ENCODE measurements at regions not wholly inside any gene's neighbourhood (a gene's known extent, or its start where the extent isn't known, plus 50 kb on each side); places are given as distances from the start of the nearest gene placed in this dataset.

DNA sequence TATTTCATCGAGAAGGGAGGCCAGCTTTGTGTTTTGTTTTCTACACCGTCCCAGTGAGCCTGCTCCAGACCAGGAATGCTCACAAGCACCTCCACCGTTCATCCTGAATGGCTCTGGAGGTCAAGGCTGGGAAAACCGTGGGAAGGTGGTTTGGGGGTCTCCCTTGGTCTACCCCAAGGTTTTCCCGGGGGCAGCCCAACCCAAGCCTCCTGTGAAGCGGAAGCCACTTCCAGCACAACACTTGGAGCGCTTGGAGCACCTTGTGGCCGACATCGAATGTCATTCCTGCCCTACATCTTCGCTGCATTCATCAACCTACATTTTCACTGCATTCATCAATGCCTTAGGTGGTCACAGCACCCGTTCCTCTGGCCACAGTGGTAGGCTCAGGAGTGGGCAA is 255.6 kb upstream of the PMEPA1 start:
- DNase-seq, result no peak

- DNase-seq, result no peak
Observed at GRCh38 chr20:57964011-57964862, 254.4 kb upstream of the PMEPA1 start.

- DNase-seq, result no peak
Observed at GRCh38 chr20:57960803-57961575, 251.2 kb upstream of the PMEPA1 start.

GRCh38 chr20:57959589-57959988 is 249.8 kb upstream of the PMEPA1 start:
- DNase-seq, result no peak

GRCh38 chr20:57959018-57959417 is 249.2 kb upstream of the PMEPA1 start:
- no peak for DNase-seq

- DNase-seq, result no peak
Observed at GRCh38 chr20:57958050-57958420, 248.2 kb upstream of the PMEPA1 start.

DNA sequence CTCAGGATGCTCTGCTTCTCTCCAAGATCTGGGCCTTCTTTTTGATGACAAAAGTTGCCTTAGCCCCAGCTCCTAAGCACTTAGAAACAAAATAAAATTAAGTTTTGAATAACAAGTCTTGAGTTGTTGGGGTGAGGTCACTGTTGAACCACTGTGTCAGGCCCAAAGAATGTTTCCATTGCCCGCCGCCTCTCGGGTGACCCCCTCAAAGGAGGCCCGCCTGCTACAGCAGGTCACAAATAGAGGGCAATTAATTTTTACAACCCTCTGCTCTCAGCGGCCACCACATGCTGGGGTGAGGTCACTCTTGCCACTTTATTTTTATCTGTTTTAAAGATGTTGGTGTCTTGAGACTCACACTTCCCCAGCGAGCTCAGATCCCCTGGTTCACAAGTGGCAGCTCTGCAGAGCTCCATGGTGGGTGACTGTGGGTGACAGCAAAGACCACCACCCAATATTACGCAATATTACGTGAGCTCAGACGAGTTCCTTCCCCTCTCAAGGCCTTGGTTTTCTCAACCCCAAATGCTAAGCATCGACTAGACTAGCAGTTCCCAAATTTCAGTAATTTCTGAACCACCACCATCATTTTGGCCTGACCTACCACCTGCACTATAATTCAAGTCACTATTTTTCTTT is 247.7 kb upstream of the PMEPA1 start:
- DNase-seq, result no peak

GRCh38 chr20:57953638-57954037 is 243.8 kb upstream of the PMEPA1 start:
- DNase-seq, result no peak

GRCh38 chr20:57952136-57952535 is 242.3 kb upstream of the PMEPA1 start:
- DNase-seq, result no peak

- DNase-seq, result no peak
Observed at GRCh38 chr20:57951549-57951948, 241.7 kb upstream of the PMEPA1 start.

GRCh38 chr20:57950764-57951485 is 241.1 kb upstream of the PMEPA1 start:
- DNase-seq, result no peak

DNA sequence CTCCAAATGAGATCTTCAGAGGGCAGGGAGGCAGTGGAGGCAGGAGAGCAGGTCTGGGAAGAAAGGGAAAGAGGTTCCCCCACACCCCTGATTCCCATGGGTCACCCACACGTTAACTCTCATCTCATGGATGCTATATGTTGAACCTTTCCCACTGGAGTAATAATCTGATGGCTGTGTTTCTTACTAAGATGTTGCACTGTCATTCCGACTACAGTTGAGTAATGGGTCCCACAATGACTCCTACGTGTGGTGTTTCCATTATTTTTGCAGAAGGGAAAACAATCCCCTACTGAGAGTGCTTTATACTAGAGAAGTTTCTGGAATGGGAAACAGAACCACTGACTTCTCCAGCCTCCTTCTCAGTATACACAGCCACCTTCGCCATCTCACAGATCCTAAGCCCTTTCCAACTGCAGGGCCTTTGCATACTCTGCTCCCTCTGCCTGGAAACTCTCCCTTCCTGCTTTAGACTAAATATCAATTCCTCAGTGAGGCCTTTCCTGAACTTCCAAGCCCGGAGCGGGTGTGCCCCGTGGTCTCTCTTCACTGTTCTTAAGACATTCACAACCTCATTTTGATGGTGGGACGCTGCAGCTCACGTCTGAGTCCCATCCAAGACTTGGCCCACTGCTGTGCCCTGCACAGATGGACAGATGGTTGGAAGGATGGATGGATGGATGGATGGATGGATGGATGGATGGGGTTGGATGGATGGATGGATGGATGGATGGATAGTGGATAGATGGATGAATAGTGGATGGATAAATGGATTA is 238.6 kb upstream of the PMEPA1 start:
- no peak for DNase-seq

GRCh38 chr20:57947421-57948179 is 237.8 kb upstream of the PMEPA1 start:
- DNase-seq, result peak; percentile 78

GRCh38 chr20:57946559-57947315 is 236.9 kb upstream of the PMEPA1 start:
- DNase-seq, result no peak

- no peak for DNase-seq
Observed at GRCh38 chr20:57944988-57945387, 235.2 kb upstream of the PMEPA1 start.

GRCh38 chr20:57943950-57944349 is 234.1 kb upstream of the PMEPA1 start:
- DNase-seq, result no peak

GRCh38 chr20:57943291-57943690 is 233.5 kb upstream of the PMEPA1 start:
- no peak for DNase-seq

GRCh38 chr20:57941604-57942381 is 232.0 kb upstream of the PMEPA1 start:
- no peak for DNase-seq

GRCh38 chr20:57940868-57941522 is 231.2 kb upstream of the PMEPA1 start:
- no peak for DNase-seq
